K562 (cell line): ENCODE measurements at regions not wholly inside any gene's neighbourhood (a gene's known extent, or its start where the extent isn't known, plus 50 kb on each side); places are given as distances from the start of the nearest gene placed in this dataset.

Experiments
- CEBPZ ChIP-seq: fragments of 150-350 bp; IDR thresholded peaks from 2 replicates; pipeline ENCODE4 v1.6.1; 2014; ENCODE audit warnings: low read depth, mild to moderate bottlenecking, low read length, borderline replicate concordance
- HMBOX1 ChIP-seq: sonication (generic); IDR thresholded peaks from 2 replicates; pipeline ENCODE4 v1.6.1; 2016
- HOXB6 ChIP-seq: fragments of 250-450 bp; sonication (Bioruptor Pico); IDR thresholded peaks from 2 replicates; pipeline ENCODE4 v1.5.1; 2022; ENCODE audit warnings: mild to moderate bottlenecking, borderline replicate concordance
- NCOA2 ChIP-seq, 2 experiments: fragments of 450-650 bp; IDR thresholded peaks; 2 replicates each; pipeline ENCODE4 v1.6.1; 2018; ENCODE audit warnings: mild to moderate bottlenecking in 2 of 2, moderate library complexity in 1 of 2; ENCODE audit not compliant: partially characterized antibody in 2 of 2
- POLR2AphosphoS5 ChIP-seq: IDR thresholded peaks from 2 replicates; pipeline ENCODE4 v1.6.1; 2011; ENCODE audit warnings: mild to moderate bottlenecking, low read depth, low read length, moderate library complexity; ENCODE audit not compliant: control insufficient read depth, insufficient read depth
- RBBP5 ChIP-seq: fragments of 200-600 bp; sonication (generic); IDR thresholded peaks from 2 replicates; pipeline ENCODE4 v1.6.1; 2012; ENCODE audit warnings: borderline replicate concordance, mild to moderate bottlenecking, low read length, control low read depth, inconsistent platforms; ENCODE audit not compliant: insufficient read depth, poor library complexity, severe bottlenecking
- RBM34 ChIP-seq: fragments of 200-400 bp; formaldehyde crosslinking; IDR thresholded peaks from 2 replicates; pipeline ENCODE4 v1.6.1; 2018; ENCODE audit warnings: low read length, borderline replicate concordance; ENCODE audit not compliant: insufficient read depth
- ZBTB33 ChIP-seq: sonication (generic); formaldehyde crosslinking; IDR thresholded peaks from 2 replicates; pipeline ENCODE4 v1.8.1; 2023; ENCODE audit warnings: mild to moderate bottlenecking, missing genetic modification reagents
- ZBTB7A ChIP-seq: IDR thresholded peaks from 2 replicates; pipeline ENCODE4 v1.6.1; 2011; ENCODE audit warnings: low read depth, mild to moderate bottlenecking, low read length, moderate library complexity, borderline replicate concordance; ENCODE audit not compliant: control insufficient read depth
- ZKSCAN1 ChIP-seq: fragments of 150-350 bp; IDR thresholded peaks from 2 replicates; pipeline ENCODE4 v1.6.1; 2016; ENCODE audit warnings: low read depth, low read length
- ZKSCAN8 ChIP-seq: fragments of 200-800 bp; sonication (Bioruptor generic); IDR thresholded peaks from 2 replicates; pipeline ENCODE4 v1.6.1; 2016; ENCODE audit warnings: missing genetic modification characterization, missing compliant biosample characterization
- ZNF23 ChIP-seq: fragments of 250-450 bp; sonication (Bioruptor Pico); IDR thresholded peaks from 2 replicates; pipeline ENCODE4 v1.4.0; 2020; ENCODE audit warnings: mild to moderate bottlenecking
- ZNF551 ChIP-seq: fragments of 250-450 bp; sonication (Bioruptor Pico); IDR thresholded peaks from 2 replicates; pipeline ENCODE4 v1.5.0; 2021; ENCODE audit warnings: mild to moderate bottlenecking, moderate library complexity
- ZNF780A ChIP-seq: fragments of 250-450 bp; sonication (Bioruptor Pico); IDR thresholded peaks from 2 replicates; pipeline ENCODE4 v1.5.0; 2021; ENCODE audit warnings: mild to moderate bottlenecking

GRCh38 chr3:124147946-124148345, 156.0 kb upstream of the ROPN1 start (continued):
- no peak for TF ChIP-seq CEBPZ
- TF ChIP-seq RBM34 = no peak
- no peak for TF ChIP-seq HOXB6 (CRISPR knock-in tag)
- TF ChIP-seq ZNF23 = no peak
- no peak for TF ChIP-seq HMBOX1
- no peak for TF ChIP-seq RBBP5
- TF ChIP-seq POLR2AphosphoS5 = no peak
- no peak for TF ChIP-seq ZKSCAN8 (CRISPR knock-in tag)
- no peak for TF ChIP-seq ZBTB33 (CRISPR knock-in tag)
- no peak for TF ChIP-seq ZNF780A (CRISPR knock-in tag)
- TF ChIP-seq ZNF551 (CRISPR knock-in tag) = no peak
- TF ChIP-seq ZBTB7A = no peak
- TF ChIP-seq ZKSCAN1 = no peak
- no peak for TF ChIP-seq NCOA2 (IDR thresholded peaks at IDR 0.05; ENCODE audit: partially characterized antibody in 2 of 2)
